Peyer's patch (tissue), 4 donors: ENCODE measurements at regions not wholly inside any gene's neighbourhood (a gene's known extent, or its start where the extent isn't known, plus 50 kb on each side); places are given as distances from the start of the nearest gene placed in this dataset.

ENCODE experiments used
- CTCF ChIP-seq, 6 experiments: fragments of 450-650 bp in 4 of 6; fragments of 200-600 bp in 2 of 6; sonication (generic) in 1 of 6; IDR thresholded peaks; one replicate each; pipeline ENCODE4 v1.5.1; 2017 to 2019; ENCODE audit warnings: antibody characterized with exemption in 6 of 6, mild to moderate bottlenecking in 3 of 6, moderate library complexity in 1 of 6
- POLR2A ChIP-seq, 2 donors: fragments of 450-650 bp; IDR thresholded peaks; one replicate each; pipeline ENCODE4 v1.5.1; 2017; ENCODE audit warnings: antibody characterized with exemption in 2 of 2, mild to moderate bottlenecking in 2 of 2, moderate library complexity in 2 of 2

GRCh38 chr5:3230941-3231340, 364.7 kb upstream of the IRX1 start:
- no peak for TF ChIP-seq POLR2A (IDR thresholded peaks at IDR 0.05)
- no peak for TF ChIP-seq CTCF (IDR thresholded peaks at IDR 0.05)
